Astrocyte (in vitro differentiated cells and primary cell): ENCODE measurements at regions not wholly inside any gene's neighbourhood (a gene's known extent, or its start where the extent isn't known, plus 50 kb on each side); places are given as distances from the start of the nearest gene placed in this dataset.

Source experiments
- DNase-seq: peaks from one replicate; pipeline ENCODE4 v3.0.0-alpha.2; 2010; ENCODE audit warnings: low read depth
- FAIRE-seq: peaks from 2 replicates; lab custom pipeline; 2011; peaks lifted over from hg19 to GRCh38; lab: Jason Lieb, UNC
- H2AFZ ChIP-seq: 2 replicates; pipeline ENCODE4 v1.6.0; 2012; ENCODE audit warnings: low read depth, low read length, inconsistent platforms
- H3K27ac ChIP-seq: 2 replicates; pipeline ENCODE4 v1.5.1; 2011; ENCODE audit warnings: low read depth, low read length, inconsistent platforms
- H3K27me3 ChIP-seq: 2 replicates; pipeline ENCODE4 v1.6.0; 2011; ENCODE audit warnings: low read length, inconsistent platforms; ENCODE audit not compliant: insufficient read depth
- H3K36me3 ChIP-seq: 2 replicates; pipeline ENCODE4 v1.5.1; 2011; ENCODE audit warnings: low read length, inconsistent platforms; ENCODE audit not compliant: insufficient read depth
- H3K4me1 ChIP-seq: 2 replicates; pipeline ENCODE4 v1.5.1; 2011; ENCODE audit warnings: low read length, inconsistent platforms; ENCODE audit not compliant: insufficient read depth
- H3K4me2 ChIP-seq: 2 replicates; pipeline ENCODE4 v1.6.0; 2012; ENCODE audit warnings: low read length, inconsistent platforms
- H3K4me3 ChIP-seq: 2 replicates; pipeline ENCODE4 v1.5.1; 2011; ENCODE audit warnings: low read depth, mild to moderate bottlenecking, low read length, inconsistent platforms; ENCODE audit not compliant: insufficient read depth
- H3K79me2 ChIP-seq: 2 replicates; pipeline ENCODE4 v1.6.0; 2012; ENCODE audit warnings: mild to moderate bottlenecking, low read length, inconsistent platforms; ENCODE audit not compliant: insufficient read depth
- H3K9ac ChIP-seq: 2 replicates; pipeline ENCODE4 v1.6.0; 2012; ENCODE audit warnings: mild to moderate bottlenecking, low read length, inconsistent platforms
- H3K9me3 ChIP-seq: 2 replicates; pipeline ENCODE4 v1.5.1; 2012; ENCODE audit warnings: low read depth, mild to moderate bottlenecking, low read length, inconsistent platforms; ENCODE audit not compliant: insufficient read depth
- H4K20me1 ChIP-seq: 2 replicates; pipeline ENCODE4 v1.6.0; 2012; ENCODE audit warnings: low read length, inconsistent platforms; ENCODE audit not compliant: insufficient read depth
- H3K27ac Mint-ChIP-seq: one replicate; pipeline ENCODE4 v1.8.0; 2021; ENCODE audit warnings: mild to moderate bottlenecking, mixed read lengths; ENCODE audit not compliant: unreplicated experiment
- H3K27me3 Mint-ChIP-seq: one replicate; pipeline ENCODE4 v1.8.0; 2021; ENCODE audit warnings: low read depth, mixed read lengths; ENCODE audit not compliant: unreplicated experiment
- H3K36me3 Mint-ChIP-seq: one replicate; pipeline ENCODE4 v1.8.0; 2021; ENCODE audit warnings: low read depth, mixed read lengths; ENCODE audit not compliant: unreplicated experiment
- H3K4me1 Mint-ChIP-seq: one replicate; pipeline ENCODE4 v1.8.0; 2021; ENCODE audit warnings: low read depth, mixed read lengths; ENCODE audit not compliant: unreplicated experiment
- H3K4me3 Mint-ChIP-seq: one replicate; pipeline ENCODE4 v1.8.0; 2021; ENCODE audit warnings: mild to moderate bottlenecking, moderate library complexity, mixed read lengths; ENCODE audit not compliant: unreplicated experiment
- H3K9me3 Mint-ChIP-seq: one replicate; pipeline ENCODE4 v1.8.0; 2021; ENCODE audit warnings: mild to moderate bottlenecking, mixed read lengths; ENCODE audit not compliant: unreplicated experiment
- CTCF ChIP-seq: IDR thresholded peaks from 2 replicates; pipeline ENCODE4 v1.5.1; 2011; ENCODE audit warnings: low read depth, mild to moderate bottlenecking, inconsistent platforms, low read length, moderate library complexity; ENCODE audit not compliant: insufficient read depth
- EZH2 ChIP-seq: IDR thresholded peaks from 2 replicates; pipeline ENCODE4 v1.6.1; 2012; ENCODE audit warnings: mild to moderate bottlenecking, low read length, inconsistent platforms; ENCODE audit not compliant: insufficient read depth

- Histone ChIP-seq H3K4me2 (peak overlapping the region; percentile 78), H3K4me3 (no peak overlapping the region), H3K27ac (no peak overlapping the region), H3K79me2 (no peaks in the 10 kb centered on the region), H3K9me3 (peaks cover 3% of the 10 kb centered on the region), H4K20me1 (no peaks in the 10 kb centered on the region), H3K27me3 (peaks cover 15% of the 10 kb centered on the region), H3K9ac (no peak overlapping the region), H2AFZ (peak overlapping the region; percentile 74), H3K4me1 (peaks cover 6% of the 10 kb centered on the region), H3K36me3 (no peaks in the 10 kb centered on the region)
- no peak for TF ChIP-seq EZH2
- peak; percentile 58 for TF ChIP-seq CTCF
- FAIRE-seq (no peak), DNase-seq (no peak)
- no peak overlapping the region for H3K4me3 Mint-ChIP-seq
- H3K9me3 Mint-ChIP-seq: peaks cover 4% of the 10 kb centered on the region
- peaks cover 29% of the 10 kb centered on the region for H3K27me3 Mint-ChIP-seq
- H3K36me3 Mint-ChIP-seq: no peaks in the 10 kb centered on the region
- peaks cover 4% of the 10 kb centered on the region for H3K4me1 Mint-ChIP-seq
- H3K27ac Mint-ChIP-seq: no peak overlapping the region
Observed at GRCh38 chr10:113454341-113455061, 98.4 kb upstream of the HABP2 start.

- Histone ChIP-seq H3K9ac (no peak overlapping the region), H2AFZ (no peak overlapping the region), H3K4me1 (peaks cover 6% of the 10 kb centered on the region), H3K79me2 (no peaks in the 10 kb centered on the region), H3K4me3 (no peak overlapping the region), H3K36me3 (no peaks in the 10 kb centered on the region), H3K27me3 (peaks cover 12% of the 10 kb centered on the region), H3K27ac (no peak overlapping the region), H3K9me3 (peaks cover 3% of the 10 kb centered on the region), H3K4me2 (no peak overlapping the region), H4K20me1 (no peaks in the 10 kb centered on the region)
- H3K27ac Mint-ChIP-seq: no peak overlapping the region
- TF ChIP-seq CTCF: no peak
- no peak for TF ChIP-seq EZH2
- H3K27me3 Mint-ChIP-seq: peaks cover 25% of the 10 kb centered on the region
- DNase-seq (no peak), FAIRE-seq (no peak)
- no peaks in the 10 kb centered on the region for H3K4me1 Mint-ChIP-seq
- peaks cover 4% of the 10 kb centered on the region for H3K9me3 Mint-ChIP-seq
- no peak overlapping the region for H3K4me3 Mint-ChIP-seq
- peaks cover 2% of the 10 kb centered on the region for H3K36me3 Mint-ChIP-seq
Observed at GRCh38 chr10:113455947-113456346, 96.9 kb upstream of the HABP2 start.

GRCh38 chr10:113456741-113457140 is 96.1 kb upstream of the HABP2 start:
- no peak overlapping the region for H3K27ac ChIP-seq
- Mint-ChIP-seq H3K9me3 (peaks cover 4% of the 10 kb centered on the region), H3K27ac (no peak overlapping the region), H3K36me3 (peaks cover 2% of the 10 kb centered on the region), H3K4me3 (no peak overlapping the region), H3K4me1 (no peaks in the 10 kb centered on the region), H3K27me3 (peaks cover 23% of the 10 kb centered on the region)
- H3K36me3 ChIP-seq: no peaks in the 10 kb centered on the region
- H3K9me3 ChIP-seq: peaks cover 3% of the 10 kb centered on the region
- H3K27me3 ChIP-seq: peaks cover 8% of the 10 kb centered on the region
- no peak overlapping the region for H3K9ac ChIP-seq
- no peak overlapping the region for H3K4me3 ChIP-seq
- no peaks in the 10 kb centered on the region for H3K79me2 ChIP-seq
- peaks cover 6% of the 10 kb centered on the region for H3K4me1 ChIP-seq
- TF ChIP-seq CTCF: no peak
- no peak for TF ChIP-seq EZH2
- FAIRE-seq: no peak
- H4K20me1 ChIP-seq: no peaks in the 10 kb centered on the region
- no peak overlapping the region for H3K4me2 ChIP-seq
- no peak for DNase-seq
- no peak overlapping the region for H2AFZ ChIP-seq
